ENCODE measurements at regions not wholly inside any gene's neighbourhood (a gene's known extent, or its start where the extent isn't known, plus 50 kb on each side); places are given as distances from the start of the nearest gene placed in this dataset.
"Not testable (repeated sequence)": the region's sequence is repeated elsewhere in the genome, so short reads cannot be mapped to it uniquely, and the experiment has no call there.

DNA sequence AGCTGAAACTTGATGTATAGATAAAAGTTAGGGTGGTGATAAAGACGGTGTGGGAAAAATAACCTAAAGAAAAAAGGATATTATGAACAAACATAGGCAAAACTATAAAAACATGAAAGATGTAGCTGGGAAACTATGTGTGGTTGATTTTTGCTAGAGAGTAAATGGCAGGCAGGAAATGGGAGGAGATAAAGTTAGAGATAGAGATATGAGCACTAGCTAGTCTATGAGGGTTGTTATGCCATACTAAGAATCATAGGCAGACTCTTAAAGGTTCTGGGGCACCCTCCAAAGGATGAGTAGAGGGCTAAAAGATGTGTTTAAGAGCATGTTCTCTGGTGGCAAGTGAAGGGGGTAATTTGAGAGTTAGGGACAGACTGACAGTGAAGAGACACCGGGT, 1109.2 kb downstream of the GATA3 start:
- Histone ChIP-seq H3K4me3 (replicated peaks; ENCODE audit: insufficient read depth, low read length) (no peak overlapping the region), H3K27ac (replicated peaks) (no peak overlapping the region), H3K27me3 (ENCODE audit: insufficient read depth, poor library complexity, severe bottlenecking) (no peaks in the 10 kb centered on the region)
- no peak for DNase-seq (ENCODE audit: low read depth in 1 of 2, low spot score in 1 of 2)
- TF ChIP-seq CTCF (IDR thresholded peaks at IDR 0.05; ENCODE audit: insufficient read depth, low read length) (no peak), REST (IDR thresholded peaks at IDR 0.05; ENCODE audit: insufficient replicate concordance, low read depth) (no peak), POLR2AphosphoS5 (IDR thresholded peaks at IDR 0.05; ENCODE audit: low read depth) (no peak), SPI1 (IDR thresholded peaks at IDR 0.05; ENCODE audit: borderline replicate concordance, low read depth) (no peak), GABPA (IDR thresholded peaks at IDR 0.05; ENCODE audit: low read depth) (no peak)

DNA sequence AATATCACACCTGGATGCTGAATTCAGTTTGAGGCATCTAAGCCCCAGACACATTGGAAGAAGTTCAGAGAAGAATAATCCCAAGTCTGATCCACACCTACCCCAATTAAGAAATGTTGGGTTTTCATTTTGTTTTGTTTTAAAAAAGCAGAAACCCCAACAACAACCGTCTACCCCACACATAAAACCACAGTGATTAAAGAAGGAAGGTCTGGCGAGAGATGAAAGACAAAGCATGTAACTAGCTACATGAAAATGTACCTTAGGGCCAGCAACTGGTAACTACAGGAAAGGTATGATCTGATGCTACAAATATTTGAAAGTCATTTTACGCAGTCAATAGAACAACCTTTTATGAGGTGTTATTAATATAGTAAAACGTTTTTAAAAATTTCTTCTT, 1112.3 kb downstream of the GATA3 start:
- no peak for DNase-seq (ENCODE audit: low read depth in 1 of 2, low spot score in 1 of 2)
- Histone ChIP-seq H3K27me3 (ENCODE audit: insufficient read depth, poor library complexity, severe bottlenecking) (no peaks in the 10 kb centered on the region), H3K4me3 (replicated peaks; ENCODE audit: insufficient read depth, low read length) (no peak overlapping the region), H3K27ac (replicated peaks) (no peak overlapping the region)
- no peak for TF ChIP-seq REST (IDR thresholded peaks at IDR 0.05; ENCODE audit: insufficient replicate concordance, low read depth)
- no peak for TF ChIP-seq CTCF (IDR thresholded peaks at IDR 0.05; ENCODE audit: insufficient read depth, low read length)
- no peak for TF ChIP-seq GABPA (IDR thresholded peaks at IDR 0.05; ENCODE audit: low read depth)
- TF ChIP-seq SPI1 (IDR thresholded peaks at IDR 0.05; ENCODE audit: borderline replicate concordance, low read depth), result no peak
- TF ChIP-seq POLR2AphosphoS5 (IDR thresholded peaks at IDR 0.05; ENCODE audit: low read depth), result no peak

DNA sequence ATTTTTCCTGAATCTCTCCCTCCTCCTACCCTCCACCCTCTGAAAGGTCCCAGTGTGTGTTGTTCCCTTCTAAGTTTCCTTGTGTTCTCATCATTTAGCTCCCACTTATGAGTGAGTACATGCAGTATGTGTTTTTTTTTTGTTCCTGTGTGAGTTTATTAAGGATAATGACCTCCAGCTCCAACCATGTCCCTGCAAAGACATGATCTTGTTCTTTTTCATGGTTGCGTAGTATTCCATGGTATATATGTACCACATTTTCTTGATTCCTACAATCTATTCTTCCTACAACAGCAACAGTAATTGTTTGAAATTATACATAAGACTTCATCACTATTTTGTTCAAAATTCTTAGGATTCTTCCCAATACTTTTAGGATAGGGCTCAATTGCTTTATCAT, 1117.8 kb downstream of the GATA3 start:
- no peak for TF ChIP-seq POLR2AphosphoS5 (IDR thresholded peaks at IDR 0.05; ENCODE audit: low read depth)
- no peak for TF ChIP-seq SPI1 (IDR thresholded peaks at IDR 0.05; ENCODE audit: borderline replicate concordance, low read depth)
- no peak for TF ChIP-seq GABPA (IDR thresholded peaks at IDR 0.05; ENCODE audit: low read depth)
- no peak for DNase-seq (ENCODE audit: low read depth in 1 of 2, low spot score in 1 of 2)
- no peak overlapping the region for H3K27ac ChIP-seq (replicated peaks)

GRCh38 chr10:9175200-9175599, 1120.7 kb downstream of the GATA3 start:
- Histone ChIP-seq H3K27me3 (ENCODE audit: insufficient read depth, poor library complexity, severe bottlenecking) (no peaks in the 10 kb centered on the region), H3K27ac (replicated peaks) (no peak overlapping the region), H3K4me3 (replicated peaks; ENCODE audit: insufficient read depth, low read length) (no peak overlapping the region)
- no peak for DNase-seq (ENCODE audit: low read depth in 1 of 2, low spot score in 1 of 2)
- TF ChIP-seq GABPA (IDR thresholded peaks at IDR 0.05; ENCODE audit: low read depth) (no peak), CTCF (IDR thresholded peaks at IDR 0.05; ENCODE audit: insufficient read depth, low read length) (no peak), POLR2AphosphoS5 (IDR thresholded peaks at IDR 0.05; ENCODE audit: low read depth) (no peak), REST (IDR thresholded peaks at IDR 0.05; ENCODE audit: insufficient replicate concordance, low read depth) (no peak), SPI1 (IDR thresholded peaks at IDR 0.05; ENCODE audit: borderline replicate concordance, low read depth) (no peak)

More for the DNA sequence above, 1117.8 kb downstream of the GATA3 start:
- no peak overlapping the region for H3K4me3 ChIP-seq (replicated peaks; ENCODE audit: insufficient read depth, low read length)
- H3K27me3 ChIP-seq (ENCODE audit: insufficient read depth, poor library complexity, severe bottlenecking), result no peaks in the 10 kb centered on the region

DNA sequence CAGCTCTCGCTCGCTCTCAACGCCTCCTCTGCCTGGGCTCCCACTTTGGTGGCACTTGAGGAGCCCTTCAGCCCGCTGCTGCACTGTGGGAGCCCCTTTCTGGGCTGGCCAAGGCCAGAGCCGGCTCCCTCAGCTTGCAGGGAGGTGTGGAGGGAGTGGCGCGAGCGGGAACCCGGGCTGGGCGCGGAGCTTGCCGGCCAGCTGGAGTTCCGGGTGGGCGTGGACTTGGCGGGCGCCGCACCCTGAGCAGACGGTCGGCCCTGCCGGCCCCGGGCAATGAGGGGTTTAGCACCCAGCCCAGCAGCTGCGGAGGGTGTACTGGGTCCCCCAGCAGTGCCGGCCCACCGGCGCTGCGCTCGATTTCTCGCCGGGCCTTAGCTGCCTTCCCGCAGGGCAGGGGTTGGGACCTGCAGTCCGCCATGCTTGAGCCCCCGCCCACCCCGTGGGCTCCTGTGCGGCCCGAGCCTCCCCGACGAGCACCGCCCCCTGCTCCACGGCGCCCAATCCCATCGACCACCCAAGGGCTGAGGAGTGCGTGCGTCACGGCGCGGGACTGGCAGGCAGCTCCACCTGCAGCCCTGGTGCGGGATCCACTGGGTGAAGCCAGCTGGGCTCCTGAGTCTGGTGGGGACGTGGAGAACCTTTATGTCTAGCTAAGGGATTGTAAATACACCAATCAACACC, 1128.9 kb downstream of the GATA3 start:
- not testable (repeated sequence) for DNase-seq (ENCODE audit: low read depth in 1 of 2, low spot score in 1 of 2); H3K4me3 ChIP-seq (replicated peaks; ENCODE audit: insufficient read depth, low read length); H3K27ac ChIP-seq (replicated peaks); H3K27me3 ChIP-seq (ENCODE audit: insufficient read depth, poor library complexity, severe bottlenecking)

All from HL-60 (cell line).